ENCODE measurements at regions not wholly inside any gene's neighbourhood (a gene's known extent, or its start where the extent isn't known, plus 50 kb on each side); places are given as distances from the start of the nearest gene placed in this dataset.
"Not testable (repeated sequence)": the region's sequence is repeated elsewhere in the genome, so short reads cannot be mapped to it uniquely, and the experiment has no call there.

DNA sequence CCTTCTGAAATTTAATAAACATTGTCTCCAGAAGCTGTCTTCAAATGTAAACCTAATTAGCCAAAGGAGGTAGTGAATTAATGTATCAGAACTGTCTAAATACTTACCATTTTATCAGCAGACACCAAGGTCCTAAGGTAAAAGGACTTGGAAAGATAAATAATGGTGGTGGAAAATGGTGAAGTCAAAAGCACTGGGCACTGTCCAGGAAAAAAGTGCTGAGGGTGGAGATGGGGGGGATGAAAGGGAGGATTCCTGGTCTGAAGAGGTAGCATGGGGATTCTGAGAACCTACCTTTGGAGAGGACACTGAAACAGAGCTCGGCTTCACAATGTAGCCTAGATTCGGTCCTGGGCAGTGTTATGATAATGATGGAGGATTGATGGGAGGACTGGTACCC, 149.0 kb upstream of the DPH6 start:
- no peak for DNase-seq (ENCODE audit: low spot score)

- no peak for DNase-seq (ENCODE audit: low spot score)
Measured at GRCh38 chr15:35696767-35697231, 150.8 kb upstream of the DPH6 start.

DNA sequence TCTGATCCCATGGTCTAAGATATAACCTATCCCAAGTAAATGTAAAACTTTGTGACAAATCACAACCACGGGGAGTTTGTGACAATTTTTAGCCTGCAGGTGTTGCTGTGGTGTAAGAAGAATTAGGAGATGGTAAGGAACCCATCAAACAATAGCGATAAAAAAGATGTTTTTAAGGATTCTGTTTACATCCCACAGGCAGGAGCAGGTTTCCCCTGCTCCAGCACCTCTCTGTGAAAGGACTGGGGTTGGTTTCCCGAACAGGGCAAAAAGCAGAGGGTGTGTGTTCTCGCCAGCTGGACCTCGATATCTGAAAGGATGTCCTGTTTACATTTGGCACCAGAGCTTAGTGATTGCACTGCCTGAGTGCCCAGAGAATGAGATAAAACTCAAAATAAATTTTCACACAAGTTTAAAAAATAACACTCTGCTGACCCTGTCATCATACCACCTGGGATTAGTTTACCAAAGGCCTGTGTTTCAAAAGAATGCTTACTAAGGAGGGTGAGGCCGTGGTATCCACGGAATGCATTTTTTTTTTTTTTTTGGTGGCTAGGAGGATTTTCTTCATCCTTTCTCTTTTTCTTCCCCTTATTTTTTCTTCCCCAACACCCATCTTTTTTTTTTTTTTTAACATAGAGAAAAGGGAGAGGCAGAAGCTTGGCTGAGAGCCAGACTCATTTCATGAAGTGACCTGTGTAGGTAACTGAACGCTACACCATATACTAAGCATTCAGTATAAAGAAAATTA, 151.8 kb upstream of the DPH6 start:
- no peak for DNase-seq (ENCODE audit: low spot score)

GRCh38 chr15:35698331-35698730, 152.4 kb upstream of the DPH6 start:
- DNase-seq (ENCODE audit: low spot score), result no peak

DNA sequence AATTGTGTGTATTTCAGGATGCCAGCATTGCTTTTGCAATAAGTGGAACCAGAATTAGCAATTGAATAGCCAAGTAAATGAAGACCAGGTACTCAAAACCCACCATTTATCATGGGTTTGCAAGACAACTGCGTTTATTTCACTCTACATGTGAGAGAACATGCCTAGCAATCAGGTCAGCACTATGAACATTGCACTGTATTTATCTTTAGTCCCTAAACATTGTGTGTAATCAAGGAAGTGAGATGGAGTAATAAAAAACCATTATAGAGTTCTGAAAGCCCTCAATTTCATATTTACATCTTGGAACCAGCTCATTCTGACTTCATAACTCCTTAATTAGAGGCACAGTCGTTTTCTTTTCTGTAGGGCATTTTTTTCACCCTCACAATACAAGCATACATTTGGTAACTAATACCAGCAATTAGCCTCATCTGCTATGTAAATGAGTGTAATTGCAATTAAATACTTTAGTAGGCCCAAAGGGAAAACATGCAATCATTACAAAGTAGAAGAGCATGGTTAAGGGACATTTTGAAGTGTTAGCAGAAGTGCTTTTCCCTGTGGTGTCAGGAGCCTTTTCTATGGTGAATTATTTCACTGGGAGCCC, 153.1 kb upstream of the DPH6 start:
- no peak for DNase-seq (ENCODE audit: low spot score)

DNA sequence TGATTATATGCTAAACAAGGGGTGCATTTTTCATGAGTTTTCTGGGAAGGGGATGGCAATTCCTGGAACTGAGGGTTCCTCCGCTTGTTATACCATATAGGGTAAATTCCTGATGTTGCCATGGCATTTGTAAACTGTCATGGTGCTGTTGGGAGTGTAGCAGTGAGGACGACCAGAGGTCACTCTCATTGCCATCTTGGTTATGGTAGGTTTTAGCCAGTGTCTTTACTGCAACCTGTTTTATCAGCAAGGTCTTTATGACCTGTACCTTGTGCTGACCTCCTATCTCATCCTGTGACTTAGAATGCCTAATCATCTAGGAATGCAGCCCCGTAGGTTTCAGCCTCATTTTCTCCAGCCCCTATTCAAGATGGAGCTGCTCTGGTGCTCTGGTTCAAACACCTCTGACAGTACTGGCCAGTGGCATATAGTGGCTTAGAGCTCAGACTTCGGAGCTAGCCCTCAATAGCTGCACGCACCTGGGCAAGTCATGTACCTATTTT, 154.2 kb upstream of the DPH6 start:
- DNase-seq (ENCODE audit: low spot score), result not testable (repeated sequence)

DNA sequence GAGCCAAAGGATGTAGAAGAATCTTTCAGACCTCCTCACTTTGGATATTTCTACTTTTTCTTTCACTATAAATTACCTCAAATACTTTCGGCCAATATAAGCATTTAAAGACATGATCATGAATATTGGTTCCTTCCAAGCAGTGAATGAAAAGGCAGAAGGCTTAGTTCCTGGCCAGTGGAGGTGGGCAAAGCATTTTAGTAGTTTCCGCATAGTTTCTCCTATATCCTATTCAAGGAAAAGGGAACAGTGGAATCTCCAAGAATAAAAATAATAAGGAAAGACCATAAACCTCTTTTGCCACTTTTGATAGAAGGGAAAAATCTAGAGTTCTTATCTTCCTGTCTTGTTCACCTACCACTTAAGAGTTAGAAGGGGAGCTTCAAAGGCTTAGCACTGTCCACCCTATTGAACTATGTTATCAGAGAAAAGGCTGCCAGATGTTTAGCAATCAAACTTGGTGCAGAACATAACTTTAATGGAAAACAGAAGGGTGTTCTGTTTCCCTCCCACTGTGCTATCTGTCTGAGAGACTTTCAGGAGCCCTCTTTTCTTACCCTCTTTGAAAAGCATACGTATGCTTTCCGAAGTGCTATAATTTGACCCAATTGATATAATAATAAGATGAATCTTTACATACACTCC, 155.6 kb upstream of the DPH6 start:
- DNase-seq (ENCODE audit: low spot score), result no peak

DNA sequence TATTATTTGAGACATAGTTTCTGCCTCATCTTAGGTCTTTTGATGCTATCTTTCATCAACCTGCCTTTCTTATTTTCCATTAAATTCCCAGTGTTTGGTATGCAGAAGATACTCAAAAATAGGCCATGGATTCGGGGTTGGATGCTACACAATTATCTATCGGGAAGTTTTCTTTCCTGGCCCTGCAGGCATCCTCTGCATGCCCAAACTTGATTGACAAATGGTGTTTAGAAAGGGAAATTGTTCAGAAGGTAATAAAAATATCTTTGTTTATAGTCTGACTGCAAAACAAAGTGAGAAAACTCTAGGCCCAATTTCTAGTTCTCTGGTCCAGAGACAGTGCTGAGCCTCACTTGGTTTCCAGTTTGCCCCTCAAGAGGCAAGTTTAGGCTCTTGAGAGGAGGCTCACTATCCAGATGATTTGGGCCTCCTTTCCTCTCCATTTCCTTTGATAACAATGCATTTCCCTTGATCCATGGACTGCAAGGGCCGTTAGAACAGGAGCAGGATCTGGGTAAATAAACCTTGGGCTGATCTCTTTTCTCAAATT, 157.1 kb upstream of the DPH6 start:
- DNase-seq (ENCODE audit: low spot score), result no peak

GRCh38 chr15:35705030-35705883, 159.3 kb upstream of the DPH6 start:
- no peak for DNase-seq (ENCODE audit: low spot score)

- DNase-seq (ENCODE audit: low spot score), result peak; percentile 18
Measured at GRCh38 chr15:35705884-35706585, 160.1 kb upstream of the DPH6 start.

DNA sequence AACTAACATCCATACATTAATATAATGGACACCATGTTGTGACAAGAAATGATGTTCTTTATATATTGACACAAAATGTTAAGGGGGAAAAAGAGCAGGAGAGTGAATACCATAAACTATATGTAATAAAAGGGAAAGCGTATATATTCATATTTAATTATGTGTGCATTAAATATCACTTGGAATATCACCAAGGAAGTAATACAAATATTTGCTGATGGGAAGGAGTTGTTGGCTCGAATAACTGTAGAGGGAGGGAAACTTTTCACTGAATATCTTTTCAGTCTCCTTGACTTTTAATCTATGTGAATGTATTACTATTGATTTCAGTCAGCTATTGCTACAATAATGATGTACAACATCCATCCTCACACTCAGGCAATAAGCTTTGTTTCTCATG, 167.0 kb upstream of the DPH6 start:
- no peak for DNase-seq (ENCODE audit: low spot score)

DNA sequence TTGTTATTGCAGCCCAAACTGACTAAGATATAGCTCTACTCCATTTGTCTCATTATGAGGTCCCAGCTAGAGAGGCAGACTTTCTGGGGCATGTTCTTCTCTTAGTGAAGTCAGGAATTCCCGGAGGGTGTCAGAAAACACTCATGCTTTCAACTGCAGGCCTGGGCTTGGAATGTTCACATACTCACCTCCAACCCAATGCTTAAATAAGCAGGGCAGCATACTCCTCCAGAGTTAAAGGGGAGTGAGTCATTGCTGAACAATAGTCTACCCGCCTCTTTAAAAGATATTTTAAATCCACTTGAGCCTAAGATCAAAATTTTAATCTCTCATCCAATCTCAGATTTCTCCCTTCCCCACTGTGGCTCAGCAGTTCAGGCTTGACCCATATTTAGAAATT, 167.8 kb upstream of the DPH6 start:
- no peak for DNase-seq (ENCODE audit: low spot score)

- DNase-seq (ENCODE audit: low spot score), result no peak
Measured at GRCh38 chr15:35717721-35718120, 171.8 kb upstream of the DPH6 start.

DNA sequence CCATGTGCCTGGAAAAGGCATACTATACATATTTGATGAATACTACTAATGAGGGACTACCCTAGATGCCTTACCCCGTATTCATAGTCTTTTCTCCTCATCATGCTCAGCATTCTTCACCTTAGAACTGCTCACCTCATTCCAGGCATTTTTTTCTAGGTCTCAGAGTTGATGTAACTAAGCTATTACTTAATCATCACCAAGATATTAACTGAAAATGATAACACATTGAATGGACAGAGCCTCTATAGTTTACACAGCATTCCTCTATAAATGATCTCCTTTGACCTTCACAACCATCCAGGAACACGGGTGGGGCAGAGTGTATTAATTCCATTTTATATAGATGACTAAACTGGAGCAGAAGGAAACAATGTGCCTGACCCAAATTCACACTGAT, 174.1 kb upstream of the DPH6 start:
- DNase-seq (ENCODE audit: low spot score), result no peak

- DNase-seq (ENCODE audit: low spot score), result no peak
Measured at GRCh38 chr15:35720984-35721383, 175.0 kb upstream of the DPH6 start.

GRCh38 chr15:35721751-35722150, 175.8 kb upstream of the DPH6 start:
- DNase-seq (ENCODE audit: low spot score), result no peak

- no peak for DNase-seq (ENCODE audit: low spot score)
Measured at GRCh38 chr15:35722501-35722900, 176.5 kb upstream of the DPH6 start.

DNA sequence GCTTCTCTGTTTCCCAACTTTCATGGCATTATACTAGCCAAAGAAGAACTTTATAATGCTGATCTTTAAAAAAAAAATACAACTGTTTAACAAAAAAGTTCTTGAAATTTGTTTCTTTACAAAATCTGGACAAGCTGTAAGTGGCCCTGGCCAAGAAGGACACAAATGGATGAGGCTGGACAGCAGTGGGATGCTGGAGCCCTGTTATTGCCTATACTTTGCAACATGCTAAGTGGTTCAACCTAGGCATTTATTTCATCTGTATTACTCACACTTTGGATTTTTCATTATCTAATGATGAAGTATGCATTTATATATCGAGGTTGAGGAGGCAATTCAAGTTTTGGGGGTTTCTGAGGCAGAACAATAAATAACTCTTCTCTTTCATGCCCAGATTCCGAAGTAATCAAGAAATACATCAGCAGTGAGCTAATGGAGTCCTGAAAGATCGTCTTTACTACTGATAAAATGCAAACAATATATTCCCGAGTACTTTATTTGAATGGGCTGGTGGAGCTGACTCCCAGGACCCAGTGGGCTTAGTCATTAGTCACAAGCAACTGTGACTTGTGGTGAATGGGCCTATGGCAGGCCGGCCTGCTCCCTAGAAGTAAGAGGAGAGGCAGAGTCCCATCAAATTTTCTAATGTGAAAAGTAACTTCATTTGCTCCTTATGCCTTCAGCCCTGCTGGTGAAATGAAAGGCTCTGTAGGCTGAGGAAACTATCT, 177.3 kb upstream of the DPH6 start:
- DNase-seq (ENCODE audit: low spot score), result no peak

- no peak for DNase-seq (ENCODE audit: low spot score)
Measured at GRCh38 chr15:35723852-35724251, 177.9 kb upstream of the DPH6 start.

DNA sequence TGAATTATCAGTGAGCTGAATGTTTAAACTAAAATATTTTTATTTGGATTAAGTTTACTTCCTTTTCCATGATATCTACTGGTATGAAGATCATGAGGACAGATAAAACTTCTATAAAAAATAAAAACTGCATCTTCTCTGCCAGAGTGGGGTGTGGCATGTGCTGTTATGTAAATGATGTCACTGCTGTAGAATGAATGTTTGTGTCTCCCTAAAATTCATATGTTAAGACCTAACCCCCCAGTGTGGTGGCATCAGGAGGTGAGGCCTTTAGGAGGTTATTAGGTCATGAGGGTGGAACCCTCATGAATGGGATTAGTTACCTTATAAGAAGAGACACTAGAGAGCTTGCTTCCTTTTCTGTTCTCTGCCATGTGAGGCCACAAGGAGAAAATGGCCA, 178.7 kb upstream of the DPH6 start:
- no peak for DNase-seq (ENCODE audit: low spot score)

DNA sequence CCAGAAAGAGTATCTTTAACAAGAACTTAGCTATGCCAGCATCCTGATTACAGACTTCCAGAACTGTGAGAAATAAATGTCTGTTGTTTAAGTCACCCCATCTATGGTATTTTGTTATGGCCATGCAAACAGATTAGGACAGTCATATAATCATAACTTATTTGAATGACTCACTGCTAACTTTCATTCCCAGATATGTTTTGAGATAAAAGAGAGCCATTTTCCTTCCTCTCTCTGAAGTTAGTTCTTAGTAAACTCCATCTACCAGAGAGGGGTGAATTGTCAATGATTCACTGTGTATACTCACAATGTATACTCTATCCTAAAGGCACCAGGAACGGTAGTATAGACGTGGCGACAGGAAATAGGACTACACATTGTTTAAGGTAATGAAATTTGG, 179.4 kb upstream of the DPH6 start:
- no peak for DNase-seq (ENCODE audit: low spot score)

All from cerebellar cortex (tissue), 1 donor.